ENCODE measurements at regions not wholly inside any gene's neighbourhood (a gene's known extent, or its start where the extent isn't known, plus 50 kb on each side); places are given as distances from the start of the nearest gene placed in this dataset.
"Not testable (repeated sequence)": the region's sequence is repeated elsewhere in the genome, so short reads cannot be mapped to it uniquely, and the experiment has no call there.

DNA sequence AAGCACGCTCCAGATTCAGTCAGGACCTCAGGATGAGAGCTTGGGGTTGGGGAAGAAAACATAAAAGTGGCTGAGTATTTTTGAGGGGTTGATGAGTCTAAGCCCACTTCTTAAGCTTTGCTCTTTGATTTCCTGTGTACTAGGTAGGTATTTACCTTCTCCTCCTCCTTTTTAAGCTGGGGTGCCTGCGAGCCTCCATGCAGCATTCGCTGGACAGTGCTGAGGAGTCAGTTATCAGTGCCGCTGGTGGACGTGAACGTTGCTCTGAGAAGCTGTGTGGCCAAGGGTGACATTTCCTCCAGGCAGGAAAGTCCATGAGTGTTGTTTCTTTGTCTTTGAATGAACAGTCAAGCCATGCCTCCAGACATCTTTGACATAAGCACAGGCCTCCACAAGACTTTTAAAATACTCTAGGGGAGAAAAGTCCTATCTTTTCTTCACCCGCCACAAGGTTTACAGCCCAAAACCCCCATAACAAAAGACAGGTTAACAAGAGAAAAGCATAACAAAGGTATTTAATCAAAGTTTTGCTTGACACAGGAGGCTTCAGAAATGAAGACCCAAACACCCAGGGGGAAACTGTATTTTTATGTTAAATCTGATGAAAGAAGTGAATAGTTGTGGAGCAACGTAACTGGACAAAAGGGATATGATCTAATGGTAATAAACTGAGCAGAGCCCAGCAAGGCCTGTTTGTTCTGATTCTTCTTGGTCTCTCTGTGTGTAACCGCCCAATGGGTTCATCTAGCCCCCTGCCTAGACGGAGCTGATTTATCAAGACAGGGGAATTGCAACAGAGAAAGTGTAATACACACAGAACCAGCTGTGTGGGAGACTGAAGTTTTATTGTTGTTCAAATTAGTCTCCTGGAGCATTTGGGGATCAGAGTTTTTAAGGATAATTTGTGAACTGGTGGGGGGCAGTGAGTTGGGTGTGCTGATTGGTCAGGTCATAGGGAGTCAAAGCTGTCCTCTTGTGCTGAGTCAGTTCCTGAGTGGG, 217.9 kb downstream of the SPATA31A1 start:
- no CpG with 5 or more reads among the region's 10 CpGs for WGBS
- H3K36me3 ChIP-seq; H3K27ac ChIP-seq (replicated peaks in 1 of 4); H3K9me3 ChIP-seq; DNase-seq (ENCODE audit: extremely low spot score); H3K27me3 ChIP-seq; H3K4me1 ChIP-seq; intact Hi-C loops (cut with DNase I); H3K4me3 ChIP-seq: not testable (repeated sequence)

DNA sequence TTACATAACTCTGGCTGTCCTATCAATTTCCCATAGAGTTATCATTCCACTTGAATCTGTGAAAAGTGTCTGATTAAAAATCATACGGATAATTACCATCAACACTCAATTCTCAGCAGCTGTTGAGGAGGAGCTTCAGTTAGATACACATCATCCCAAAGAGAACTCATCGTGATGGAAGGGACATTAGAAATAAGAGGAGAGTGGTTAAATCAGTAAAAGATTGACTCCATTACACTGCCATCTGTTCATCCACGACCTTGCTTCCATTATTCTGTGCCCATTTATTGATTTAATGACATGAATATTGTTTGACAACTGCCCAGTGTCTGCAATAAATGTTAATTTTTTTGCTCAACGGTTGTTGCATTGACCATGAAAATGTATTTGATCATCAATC, 223.5 kb downstream of the SPATA31A1 start:
- H3K36me3 ChIP-seq; intact Hi-C loops (cut with DNase I): not testable (repeated sequence)
- WGBS, result 84% methylated on average over 4 of the region's 4 CpGs

DNA sequence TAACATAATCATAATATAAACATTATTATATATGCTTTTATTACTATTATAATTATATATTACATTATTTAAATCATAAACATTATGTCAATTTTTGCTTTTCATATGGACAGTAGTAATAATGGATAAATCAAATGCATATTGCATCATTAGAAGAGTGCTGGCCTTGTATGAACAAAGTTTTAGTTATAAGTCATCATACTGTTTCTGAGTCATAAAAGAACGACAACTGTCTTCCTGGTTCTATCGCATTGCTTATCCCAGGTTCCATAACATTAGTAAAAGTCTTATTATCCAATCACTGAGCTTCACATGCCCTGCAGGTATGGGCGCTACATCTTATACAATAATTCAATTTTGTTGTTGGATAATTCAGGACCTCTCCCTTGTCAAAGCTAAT, 225.8 kb downstream of the SPATA31A1 start:
- H3K27me3 ChIP-seq; H3K36me3 ChIP-seq; H3K4me1 ChIP-seq; H3K27ac ChIP-seq (replicated peaks in 1 of 4); DNase-seq (ENCODE audit: extremely low spot score); intact Hi-C loops (cut with DNase I); H3K9me3 ChIP-seq; H3K4me3 ChIP-seq: not testable (repeated sequence)
- WGBS, result 93% methylated on average over 3 of the region's 3 CpGs

More for the DNA sequence above, 223.5 kb downstream of the SPATA31A1 start:
- not testable (repeated sequence) for DNase-seq (ENCODE audit: extremely low spot score); H3K4me1 ChIP-seq; H3K27ac ChIP-seq (replicated peaks in 1 of 4); H3K27me3 ChIP-seq; H3K4me3 ChIP-seq; H3K9me3 ChIP-seq

DNA sequence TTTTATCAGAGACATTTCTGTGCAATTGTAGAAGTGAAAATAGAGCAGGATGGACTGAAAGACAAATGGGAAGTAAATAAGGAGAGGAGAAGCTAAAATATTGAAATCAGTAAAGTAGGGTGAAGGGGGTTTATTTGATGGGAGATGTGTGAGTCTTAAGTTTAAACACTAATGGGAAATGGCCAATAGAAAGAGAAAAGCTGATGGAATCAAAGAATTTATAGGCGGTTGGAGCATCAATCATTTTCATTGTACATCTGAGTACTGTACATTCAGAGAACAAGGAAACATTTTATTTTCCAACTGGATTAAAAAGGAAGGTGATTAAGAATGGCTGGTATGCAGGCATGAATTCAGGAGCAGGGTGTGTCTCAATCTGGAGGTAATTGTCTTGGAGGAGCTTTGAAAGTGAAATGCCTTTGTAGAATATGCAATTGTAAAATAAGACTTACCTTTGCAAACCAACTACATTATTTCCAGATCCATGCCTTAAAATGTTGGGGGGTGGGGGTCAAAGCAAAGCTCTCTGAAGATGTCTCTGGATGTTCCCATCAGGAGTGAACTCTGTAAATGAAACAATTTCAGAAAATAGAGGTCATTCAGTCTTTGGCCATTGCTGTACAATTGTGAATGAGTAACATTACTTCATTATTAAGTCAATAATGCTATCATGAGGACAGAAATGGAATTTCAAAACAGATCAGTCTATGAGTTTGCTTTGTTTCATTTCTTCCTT, 227.4 kb downstream of the SPATA31A1 start:
- intact Hi-C loops (cut with DNase I); H3K27ac ChIP-seq (replicated peaks in 1 of 4); H3K4me1 ChIP-seq; H3K9me3 ChIP-seq; H3K36me3 ChIP-seq; H3K27me3 ChIP-seq; H3K4me3 ChIP-seq; DNase-seq (ENCODE audit: extremely low spot score): not testable (repeated sequence)
- 83% methylated on average over 1 of the region's 1 CpG for WGBS

DNA sequence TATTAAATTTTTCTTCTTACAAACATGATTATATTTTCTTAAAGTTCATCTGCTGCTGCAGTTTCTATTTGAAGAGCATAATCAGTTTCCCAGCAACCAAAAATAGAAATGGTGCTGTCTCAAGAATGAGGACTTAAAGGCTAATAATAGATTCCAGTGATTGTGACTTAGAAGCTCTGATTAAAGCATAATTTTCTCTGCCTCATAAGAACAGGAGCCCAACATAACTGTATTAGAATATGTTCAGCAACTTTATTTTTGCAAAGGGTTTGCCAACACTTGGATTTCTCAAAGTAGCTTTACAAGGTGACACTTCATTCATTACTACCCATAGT, 227.9 kb downstream of the SPATA31A1 start:
- H3K27ac ChIP-seq (replicated peaks in 1 of 4); H3K27me3 ChIP-seq; H3K4me3 ChIP-seq; H3K4me1 ChIP-seq; intact Hi-C loops (cut with DNase I); H3K9me3 ChIP-seq; H3K36me3 ChIP-seq; DNase-seq (ENCODE audit: extremely low spot score): not testable (repeated sequence)

DNA sequence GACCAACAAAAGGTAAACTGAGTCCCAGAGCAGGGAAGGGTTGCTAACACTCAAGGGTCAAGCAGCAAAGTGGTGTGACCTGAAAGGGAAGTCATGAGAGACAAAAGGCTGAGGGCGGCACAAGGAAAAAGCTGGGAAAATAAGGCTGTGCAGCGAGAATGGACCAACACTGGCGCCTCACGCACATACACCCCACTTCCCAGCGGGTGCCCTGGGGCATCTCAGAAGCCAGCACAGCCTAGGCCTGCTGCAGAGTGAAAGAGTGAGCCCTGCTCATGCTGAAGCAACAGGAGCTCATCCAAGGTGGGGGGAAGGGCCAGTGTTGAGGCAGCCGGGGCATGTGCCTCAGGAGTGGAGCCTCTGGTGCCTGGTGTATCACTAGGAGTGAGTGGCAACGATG, 229.8 kb downstream of the SPATA31A1 start:
- H3K36me3 ChIP-seq; H3K27me3 ChIP-seq; H3K4me3 ChIP-seq; H3K4me1 ChIP-seq; H3K27ac ChIP-seq (replicated peaks in 1 of 4); DNase-seq (ENCODE audit: extremely low spot score); intact Hi-C loops (cut with DNase I); H3K9me3 ChIP-seq: not testable (repeated sequence)
- 94% methylated on average over 5 of the region's 7 CpGs for WGBS

DNA sequence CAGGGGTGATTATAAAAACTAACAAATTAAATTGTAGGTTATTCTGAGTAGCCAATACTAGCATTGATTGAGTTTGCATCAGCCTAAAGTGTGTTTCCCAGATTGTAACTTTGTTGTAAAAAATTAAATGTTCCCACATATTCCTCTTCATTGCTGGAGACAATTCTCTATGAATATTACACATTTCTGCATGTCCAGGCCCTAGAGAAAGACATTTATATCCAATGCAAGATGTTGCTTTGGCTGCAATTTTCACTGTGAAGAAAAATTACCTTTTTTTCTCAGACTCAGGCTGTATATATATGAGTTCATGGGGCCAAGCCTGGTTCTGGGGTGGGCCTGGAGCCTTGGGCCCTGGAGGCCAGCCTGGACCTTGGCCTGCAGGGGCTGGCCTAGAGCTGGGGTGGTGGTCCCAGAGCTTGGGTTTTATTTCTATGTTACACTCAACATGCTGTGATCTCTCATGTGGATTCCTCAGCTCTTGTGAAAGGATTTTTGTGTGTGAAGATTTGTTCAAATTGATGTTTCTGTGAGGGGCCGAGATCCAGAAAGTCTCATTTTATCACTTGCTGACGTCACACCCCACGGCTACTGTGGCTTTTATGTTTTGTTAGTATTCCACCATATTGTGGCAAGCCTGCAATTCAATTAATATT, 232.5 kb downstream of the SPATA31A1 start:
- H3K36me3 ChIP-seq, result no peaks in the 10 kb centered on the region
- H3K27ac ChIP-seq (replicated peaks in 1 of 4), result no peak overlapping the region
- peaks cover 0 to 3% (median under 1%) of the 10 kb centered on the region in 4 donors for H3K4me1 ChIP-seq
- no peaks in the 10 kb centered on the region for H3K9me3 ChIP-seq
- no peaks in the 10 kb centered on the region for H3K27me3 ChIP-seq
- WGBS, result 85% methylated on average over 3 of the region's 3 CpGs
- H3K4me3 ChIP-seq, result no peak overlapping the region
- DNase-seq (ENCODE audit: extremely low spot score), result peak; percentile 92
- TF ChIP-seq POLR2AphosphoS5 (IDR thresholded peaks at IDR 0.05) (no peak), POLR2A (IDR thresholded peaks at IDR 0.05; ENCODE audit: low read depth) (no peak), EP300 (IDR thresholded peaks at IDR 0.05) (no peak)
- TF ChIP-seq, protein P1, sequence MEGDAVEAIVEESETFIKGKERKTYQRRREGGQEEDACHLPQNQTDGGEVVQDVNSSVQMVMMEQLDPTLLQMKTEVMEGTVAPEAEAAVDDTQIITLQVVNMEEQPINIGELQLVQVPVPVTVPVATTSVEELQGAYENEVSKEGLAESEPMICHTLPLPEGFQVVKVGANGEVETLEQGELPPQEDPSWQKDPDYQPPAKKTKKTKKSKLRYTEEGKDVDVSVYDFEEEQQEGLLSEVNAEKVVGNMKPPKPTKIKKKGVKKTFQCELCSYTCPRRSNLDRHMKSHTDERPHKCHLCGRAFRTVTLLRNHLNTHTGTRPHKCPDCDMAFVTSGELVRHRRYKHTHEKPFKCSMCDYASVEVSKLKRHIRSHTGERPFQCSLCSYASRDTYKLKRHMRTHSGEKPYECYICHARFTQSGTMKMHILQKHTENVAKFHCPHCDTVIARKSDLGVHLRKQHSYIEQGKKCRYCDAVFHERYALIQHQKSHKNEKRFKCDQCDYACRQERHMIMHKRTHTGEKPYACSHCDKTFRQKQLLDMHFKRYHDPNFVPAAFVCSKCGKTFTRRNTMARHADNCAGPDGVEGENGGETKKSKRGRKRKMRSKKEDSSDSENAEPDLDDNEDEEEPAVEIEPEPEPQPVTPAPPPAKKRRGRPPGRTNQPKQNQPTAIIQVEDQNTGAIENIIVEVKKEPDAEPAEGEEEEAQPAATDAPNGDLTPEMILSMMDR (IDR thresholded peaks at IDR 0.05), result no peak
- intact Hi-C loops (cut with DNase I), result no loop called here
